ENCODE measurements at regions not wholly inside any gene's neighbourhood (a gene's known extent, or its start where the extent isn't known, plus 50 kb on each side); places are given as distances from the start of the nearest gene placed in this dataset.

DNA sequence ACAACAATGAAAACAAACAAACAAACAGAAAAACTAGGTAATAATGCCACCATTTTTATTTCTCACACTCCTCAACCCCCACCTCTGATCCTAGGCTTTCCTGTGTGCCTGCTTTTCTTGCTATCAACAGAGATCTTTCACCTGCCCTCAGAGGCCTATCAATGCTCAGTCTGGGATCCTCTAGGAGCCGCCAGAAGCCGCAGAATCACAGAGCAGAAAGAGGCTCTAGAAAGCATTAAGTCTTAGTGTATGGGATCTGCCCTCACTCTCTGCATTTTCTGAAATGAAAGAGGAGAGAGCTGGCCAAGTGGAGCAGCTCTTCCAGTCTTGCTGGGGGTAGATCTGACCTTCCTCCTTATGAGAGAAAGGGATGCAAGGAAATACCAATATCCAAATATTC is 306.8 kb downstream of the TUSC7 start:
- TF ChIP-seq, protein P1, sequence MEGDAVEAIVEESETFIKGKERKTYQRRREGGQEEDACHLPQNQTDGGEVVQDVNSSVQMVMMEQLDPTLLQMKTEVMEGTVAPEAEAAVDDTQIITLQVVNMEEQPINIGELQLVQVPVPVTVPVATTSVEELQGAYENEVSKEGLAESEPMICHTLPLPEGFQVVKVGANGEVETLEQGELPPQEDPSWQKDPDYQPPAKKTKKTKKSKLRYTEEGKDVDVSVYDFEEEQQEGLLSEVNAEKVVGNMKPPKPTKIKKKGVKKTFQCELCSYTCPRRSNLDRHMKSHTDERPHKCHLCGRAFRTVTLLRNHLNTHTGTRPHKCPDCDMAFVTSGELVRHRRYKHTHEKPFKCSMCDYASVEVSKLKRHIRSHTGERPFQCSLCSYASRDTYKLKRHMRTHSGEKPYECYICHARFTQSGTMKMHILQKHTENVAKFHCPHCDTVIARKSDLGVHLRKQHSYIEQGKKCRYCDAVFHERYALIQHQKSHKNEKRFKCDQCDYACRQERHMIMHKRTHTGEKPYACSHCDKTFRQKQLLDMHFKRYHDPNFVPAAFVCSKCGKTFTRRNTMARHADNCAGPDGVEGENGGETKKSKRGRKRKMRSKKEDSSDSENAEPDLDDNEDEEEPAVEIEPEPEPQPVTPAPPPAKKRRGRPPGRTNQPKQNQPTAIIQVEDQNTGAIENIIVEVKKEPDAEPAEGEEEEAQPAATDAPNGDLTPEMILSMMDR (IDR thresholded peaks at IDR 0.05; ENCODE audit: insufficient read depth, low read depth, low read length): no peak
- TF ChIP-seq EZH2 (IDR thresholded peaks at IDR 0.05; ENCODE audit: insufficient read depth, low read length): no peak

All from astrocyte (in vitro differentiated cells and primary cell).